ENCODE measurements at regions not wholly inside any gene's neighbourhood (a gene's known extent, or its start where the extent isn't known, plus 50 kb on each side); places are given as distances from the start of the nearest gene placed in this dataset.

GRCh38 chr17:5840811-5841446, 229.2 kb upstream of the WSCD1 start:
- TF ChIP-seq POLR2A (IDR thresholded peaks at IDR 0.05), result no peak
- TF ChIP-seq CTCF (IDR thresholded peaks at IDR 0.05), result no peak
- TF ChIP-seq POLR2AphosphoS5 (IDR thresholded peaks at IDR 0.05; ENCODE audit: insufficient read depth in 1 of 2, low read depth in 1 of 2), result no peak
